CD4-positive, alpha-beta T cell (primary cell): ENCODE measurements at regions not wholly inside any gene's neighbourhood (a gene's known extent, or its start where the extent isn't known, plus 50 kb on each side); places are given as distances from the start of the nearest gene placed in this dataset.

Experiments
- ATAC-seq: fragments of 200-7000 bp; cut with Tn5 transposase; one replicate; pipeline ENCODE4 v1.10.0; 2022; ENCODE audit warnings: mild to moderate bottlenecking; ENCODE audit not compliant: poor library complexity
- CTCF ChIA-PET: fragments of 350-600 bp; sonication (Branson Sonifier 250); formaldehyde crosslinking; loops from one replicate; lab custom pipeline; 2021; ENCODE audit warnings: antibody characterized with exemption, inconsistent platforms; lab: Charles Lee
- POLR2A ChIA-PET: fragments of 350-600 bp; sonication (Branson Sonifier 250); formaldehyde crosslinking; loops from one replicate; lab custom pipeline; 2021; ENCODE audit warnings: antibody characterized with exemption, inconsistent platforms; lab: Charles Lee
- DNase-seq, 14 experiments: peaks; one replicate each; pipeline ENCODE4 v3.0.0-alpha.2; 2013 to 2020; ENCODE audit warnings: mixed read lengths in 2 of 14
- H3K27ac ChIP-seq, 2 donors: one replicate each; pipeline versions ENCODE4 v1.5.1 to v1.7.0; 2013; ENCODE audit warnings: low read length in 2 of 2, low read depth in 1 of 2, mild to moderate bottlenecking in 1 of 2
- H3K27me3 ChIP-seq, 2 experiments: 1 replicate in 1 of 2; 2 replicates in 1 of 2; pipeline versions ENCODE4 v1.6.1 to v1.7.0; 2013; ENCODE audit warnings: low read length in 2 of 2, control low read depth in 1 of 2, mild to moderate bottlenecking in 1 of 2, moderate library complexity in 1 of 2; ENCODE audit not compliant: insufficient read depth in 2 of 2, control insufficient read depth in 1 of 2
- H3K36me3 ChIP-seq: one replicate; pipeline ENCODE4 v1.6.1; 2013; ENCODE audit warnings: low read length, control low read depth; ENCODE audit not compliant: insufficient read depth
- H3K4me1 ChIP-seq: one replicate; pipeline ENCODE4 v1.6.1; 2013; ENCODE audit warnings: low read length, control low read depth; ENCODE audit not compliant: insufficient read depth
- H3K4me3 ChIP-seq: one replicate; pipeline ENCODE4 v1.5.1; 2013; ENCODE audit warnings: mild to moderate bottlenecking, low read length, moderate library complexity
- H3K9me3 ChIP-seq, 2 experiments: 1 replicate in 1 of 2; 2 replicates in 1 of 2; pipeline versions ENCODE4 v1.6.1 to v1.7.0; 2013; ENCODE audit warnings: low read length in 2 of 2, mild to moderate bottlenecking in 2 of 2, control low read depth in 1 of 2, moderate library complexity in 1 of 2; ENCODE audit not compliant: control insufficient read depth in 1 of 2, insufficient read depth in 1 of 2
- H3K27ac Mint-ChIP-seq: one replicate; pipeline ENCODE4 v1.8.0; 2020; ENCODE audit warnings: mixed read lengths
- H3K27me3 Mint-ChIP-seq: one replicate; pipeline ENCODE4 v1.8.0; 2021; ENCODE audit warnings: mixed read lengths
- H3K36me3 Mint-ChIP-seq: one replicate; pipeline ENCODE4 v1.8.0; 2021; ENCODE audit warnings: low read depth, mixed read lengths
- H3K4me1 Mint-ChIP-seq: one replicate; pipeline ENCODE4 v1.8.0; 2021; ENCODE audit warnings: low read depth, mixed read lengths
- H3K4me3 Mint-ChIP-seq: one replicate; pipeline ENCODE4 v1.8.0; 2020; ENCODE audit warnings: mild to moderate bottlenecking, mixed read lengths
- H3K9me3 Mint-ChIP-seq: one replicate; pipeline ENCODE4 v1.8.0; 2020; ENCODE audit warnings: mixed read lengths
- CTCF ChIP-seq: fragments of 200-600 bp; IDR thresholded peaks from one replicate; pipeline ENCODE4 v1.8.0; 2022; ENCODE audit warnings: antibody characterized with exemption, mild to moderate bottlenecking
- intact Hi-C, 2 experiments: fragments of 100-400 bp; cut with DNase I in 1 of 2; cut with micrococcal nuclease in 1 of 2; formaldehyde crosslinking; loops; one replicate each; pipeline versions ENCODE4 v1.15.1 to v1.9.0; 2023 to 2025; cut with DNase I, micrococcal nuclease

GRCh38 chr20:1824181-1824580 is 71.0 kb upstream of the SIRPA start:
- CTCF ChIA-PET: no interaction called here
- Mint-ChIP-seq H3K27ac (no peak overlapping the region), H3K4me3 (no peak overlapping the region), H3K27me3 (peaks cover 41% of the 10 kb centered on the region), H3K9me3 (peaks cover 23% of the 10 kb centered on the region), H3K4me1 (no peaks in the 10 kb centered on the region), H3K36me3 (peaks cover 10% of the 10 kb centered on the region)
- Histone ChIP-seq H3K27ac (no peak overlapping the region), H3K4me3 (no peak overlapping the region), H3K27me3 (peaks cover 8% of the 10 kb centered on the region in 2 experiments), H3K4me1 (no peaks in the 10 kb centered on the region), H3K9me3 (peaks cover 20 to 33% of the 10 kb centered on the region in 2 experiments), H3K36me3 (no peaks in the 10 kb centered on the region)
- no peak for ATAC-seq
- intact Hi-C loops: no loop called here
- TF ChIP-seq CTCF: no peak
- DNase-seq: peak in 1 of 14 experiments; percentile 37
- POLR2A ChIA-PET: no interaction called here

- Histone ChIP-seq H3K36me3 (no peaks in the 10 kb centered on the region), H3K4me3 (no peak overlapping the region), H3K27ac (no peak overlapping the region), H3K4me1 (no peaks in the 10 kb centered on the region), H3K27me3 (peaks cover 9 to 14% of the 10 kb centered on the region in 2 experiments), H3K9me3 (peaks cover 20 to 32% of the 10 kb centered on the region in 2 experiments)
- Mint-ChIP-seq H3K36me3 (peaks cover 10% of the 10 kb centered on the region), H3K27ac (no peak overlapping the region), H3K27me3 (peaks cover 48% of the 10 kb centered on the region), H3K4me1 (no peaks in the 10 kb centered on the region), H3K4me3 (no peak overlapping the region), H3K9me3 (peaks cover 23% of the 10 kb centered on the region)
- no peak for TF ChIP-seq CTCF
- ChIA-PET CTCF (no interaction called here), POLR2A (no interaction called here)
- intact Hi-C loops: no loop called here
- DNase-seq (peak in 1 of 14 experiments; percentile 28), ATAC-seq (no peak)
These were observed 71.8 kb upstream of the SIRPA start for GRCh38 chr20:1823450-1823844.

- intact Hi-C loops: no loop called here
- Mint-ChIP-seq H3K36me3 (peaks cover 10% of the 10 kb centered on the region), H3K4me1 (peaks cover 6% of the 10 kb centered on the region), H3K9me3 (peaks cover 23% of the 10 kb centered on the region), H3K4me3 (no peak overlapping the region), H3K27me3 (peaks cover 50% of the 10 kb centered on the region), H3K27ac (no peak overlapping the region)
- no peaks in the 10 kb centered on the region for H3K36me3 ChIP-seq
- no peak overlapping the region for H3K4me3 ChIP-seq
- CTCF ChIA-PET: no interaction called here
- no peak for DNase-seq
- no peak for TF ChIP-seq CTCF
- H3K27ac ChIP-seq: no peak overlapping the region
- H3K9me3 ChIP-seq: peaks cover 20 to 26% of the 10 kb centered on the region in 2 experiments
- peaks cover 2% of the 10 kb centered on the region for H3K4me1 ChIP-seq
- POLR2A ChIA-PET: no interaction called here
- no peak for ATAC-seq
- H3K27me3 ChIP-seq: peaks cover 9 to 14% of the 10 kb centered on the region in 2 experiments
These were observed 72.4 kb upstream of the SIRPA start for GRCh38 chr20:1822564-1823449.
